HL-60/S4 treated with phorbol 12-myristate 13-acetate at 8.2 ng/mL for 4 days and 3 days (cell line): ENCODE measurements at regions not wholly inside any gene's neighbourhood (a gene's known extent, or its start where the extent isn't known, plus 50 kb on each side); places are given as distances from the start of the nearest gene placed in this dataset.

ENCODE experiments used
- in situ Hi-C: fragments of 300-500 bp; cut with MboI; formaldehyde crosslinking; loops from 2 replicates; pipeline ENCODE4 v1.15.0; 2022; ENCODE audit warnings: low sequenced_read_pairs

DNA sequence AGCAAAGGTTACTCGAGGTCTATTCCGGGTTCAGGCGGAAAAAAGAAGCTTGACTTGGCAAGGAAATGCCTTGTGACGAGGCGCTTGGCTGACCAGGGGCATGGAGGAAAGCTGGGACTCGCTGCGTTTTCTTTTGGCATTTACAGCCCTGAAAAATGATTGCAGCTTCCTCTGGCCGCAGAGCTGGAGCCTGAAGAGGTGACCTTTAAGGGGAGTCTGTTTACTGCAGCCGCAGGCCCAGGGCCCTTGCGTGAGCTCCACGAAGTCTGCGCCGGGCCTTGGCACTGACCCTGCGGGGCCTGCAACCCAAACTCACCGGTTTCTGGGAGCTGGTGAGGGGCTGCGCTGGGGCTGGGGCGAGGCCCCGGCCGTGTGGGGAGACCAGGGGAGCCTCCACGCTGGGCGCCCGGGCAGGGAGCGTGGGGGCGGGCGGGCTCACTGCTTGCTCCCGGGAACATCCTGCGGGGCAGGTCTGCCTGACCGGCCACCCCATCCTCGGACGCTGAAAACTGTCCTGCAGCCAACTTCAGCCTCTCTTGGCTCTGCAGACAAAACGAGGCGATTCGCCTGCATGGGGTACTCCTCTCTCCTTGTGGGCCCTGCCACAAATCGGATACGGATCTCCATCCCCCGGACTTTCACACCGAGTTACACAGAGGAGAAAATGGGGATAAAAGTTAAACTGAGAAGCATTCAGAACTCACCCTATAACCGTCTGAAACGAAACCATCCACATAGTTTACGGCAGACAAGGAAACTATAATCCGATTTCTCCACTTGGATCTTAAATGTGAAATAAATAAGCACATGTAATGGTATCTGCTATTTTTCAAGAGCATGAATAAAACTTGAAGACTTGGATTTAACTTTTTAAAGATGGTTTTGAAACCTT is 206.3 kb upstream of the FOXF1 start:
- in situ Hi-C loops: no loop called here

GRCh38 chr16:86304868-86305267 is 205.5 kb upstream of the FOXF1 start:
- in situ Hi-C loops: no loop called here

GRCh38 chr16:86305440-86305839 is 204.9 kb upstream of the FOXF1 start:
- in situ Hi-C loops: no loop called here

DNA sequence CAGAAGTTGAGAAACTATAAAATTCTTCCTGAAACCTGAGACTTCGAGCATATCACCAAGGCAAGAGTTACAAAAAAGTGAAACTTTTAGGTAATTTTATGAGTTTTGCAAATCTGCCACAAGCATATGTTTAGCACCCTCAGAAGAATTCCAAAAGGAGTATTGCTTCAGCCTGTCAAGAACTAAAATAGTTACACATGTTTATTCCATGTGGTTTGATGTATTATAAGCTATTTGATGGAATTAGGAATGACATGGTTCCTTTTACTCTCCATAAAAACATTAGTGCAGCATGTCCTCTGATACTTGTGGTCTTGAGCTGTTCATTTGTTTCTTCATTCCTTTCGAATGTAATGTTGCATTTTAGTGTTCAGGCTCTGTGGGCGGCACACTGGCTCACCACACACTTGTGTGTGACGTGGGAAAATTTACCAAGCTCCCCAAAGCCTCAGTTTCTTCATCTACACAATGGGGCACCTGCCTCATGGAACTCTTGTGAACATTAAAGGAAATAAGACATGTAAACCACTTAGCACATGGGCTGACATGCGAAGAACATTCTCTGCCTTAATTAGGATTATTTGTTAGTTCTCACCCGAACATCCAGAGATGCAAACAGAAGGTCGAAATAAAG is 204.2 kb upstream of the FOXF1 start:
- in situ Hi-C loops: no loop called here

DNA sequence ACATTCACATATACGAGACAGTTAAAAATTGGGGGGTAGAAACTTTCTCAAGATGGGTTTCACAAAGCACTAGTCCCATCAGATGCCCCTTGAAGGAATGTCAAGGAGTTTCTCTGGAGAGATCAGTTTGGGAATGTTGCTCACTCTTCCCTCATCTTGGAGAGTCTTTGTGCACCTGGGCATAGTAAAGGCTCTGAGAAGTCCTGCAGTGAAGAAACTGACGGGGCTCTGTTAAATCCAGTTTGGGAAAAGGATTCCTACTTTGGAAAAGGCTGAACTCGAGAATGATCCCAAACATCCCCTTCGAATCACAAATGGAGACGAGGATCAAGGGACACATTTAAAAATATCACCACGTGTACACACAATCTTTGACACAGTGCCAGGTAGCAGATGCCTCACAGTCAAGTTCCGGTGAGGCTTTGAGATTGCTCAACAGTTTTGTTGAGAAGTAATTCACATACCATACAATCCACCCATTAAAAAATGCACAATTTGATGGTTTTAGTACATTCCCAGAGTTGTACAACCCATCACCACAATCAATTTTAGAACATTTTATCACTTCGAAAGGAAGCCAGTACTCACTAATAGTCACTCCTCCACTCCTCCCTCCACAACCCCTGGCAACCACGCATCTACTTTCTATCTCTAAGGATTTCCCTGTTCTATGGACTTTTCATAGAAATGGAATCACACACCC is 203.4 kb upstream of the FOXF1 start:
- in situ Hi-C loops: no loop called here

DNA sequence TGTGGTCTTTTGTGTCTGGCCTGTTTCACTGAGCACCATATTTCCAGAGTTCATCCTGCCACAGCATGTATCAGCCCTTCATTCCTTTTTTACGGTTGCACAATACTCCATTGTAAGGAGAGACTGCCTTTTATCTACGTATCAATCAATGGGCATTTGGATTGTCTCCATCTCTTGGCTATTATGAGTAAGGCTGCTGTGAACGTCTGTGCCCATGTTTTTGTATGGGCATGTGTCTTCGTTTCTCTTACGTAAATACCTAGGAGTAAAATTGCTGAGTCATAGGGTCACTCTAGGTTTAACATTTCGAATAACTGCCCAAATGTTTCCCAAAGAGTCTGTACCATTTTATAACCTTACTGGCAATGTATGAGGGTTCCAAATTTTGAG is 202.8 kb upstream of the FOXF1 start:
- in situ Hi-C loops: no loop called here

DNA sequence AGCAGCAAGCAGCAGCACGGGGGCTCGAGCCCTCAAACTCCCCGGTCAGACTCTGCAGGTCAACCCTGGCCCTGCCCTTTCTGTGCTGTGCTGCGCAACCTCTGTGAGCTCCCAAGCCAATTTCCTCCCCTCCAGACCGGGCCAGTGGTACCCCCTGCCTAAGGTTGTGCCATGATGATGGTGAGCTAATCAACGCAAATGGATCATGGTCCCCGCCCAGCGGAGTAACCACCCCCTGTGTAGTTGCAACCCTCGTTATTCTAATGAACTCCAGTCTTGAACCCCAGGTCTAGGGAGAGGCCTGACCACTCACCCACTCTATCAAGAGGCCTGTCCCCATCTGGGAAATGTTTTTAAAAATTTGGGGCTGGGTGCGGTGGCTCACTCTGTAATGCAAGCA is 201.8 kb upstream of the FOXF1 start:
- in situ Hi-C loops: no loop called here

DNA sequence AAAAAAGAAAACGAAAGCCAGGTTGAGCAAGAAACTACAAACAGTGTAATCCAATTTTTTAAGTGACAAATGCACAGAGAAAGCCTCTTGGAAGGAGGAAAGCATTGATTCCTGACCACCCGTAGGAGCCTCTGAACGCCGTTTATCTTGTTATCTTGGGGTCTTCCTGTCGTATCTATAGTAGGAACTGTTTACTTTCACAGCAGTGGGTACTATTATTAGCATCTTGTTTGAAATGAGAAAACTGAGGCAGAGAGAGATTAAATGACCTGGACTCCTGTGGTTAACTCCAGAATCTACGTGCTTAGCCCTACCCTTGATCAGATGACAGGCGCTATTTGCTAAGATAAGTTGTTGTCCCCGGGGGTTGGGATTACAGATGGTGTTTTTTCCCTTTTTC is 196.7 kb upstream of the FOXF1 start:
- in situ Hi-C loops: no loop called here

DNA sequence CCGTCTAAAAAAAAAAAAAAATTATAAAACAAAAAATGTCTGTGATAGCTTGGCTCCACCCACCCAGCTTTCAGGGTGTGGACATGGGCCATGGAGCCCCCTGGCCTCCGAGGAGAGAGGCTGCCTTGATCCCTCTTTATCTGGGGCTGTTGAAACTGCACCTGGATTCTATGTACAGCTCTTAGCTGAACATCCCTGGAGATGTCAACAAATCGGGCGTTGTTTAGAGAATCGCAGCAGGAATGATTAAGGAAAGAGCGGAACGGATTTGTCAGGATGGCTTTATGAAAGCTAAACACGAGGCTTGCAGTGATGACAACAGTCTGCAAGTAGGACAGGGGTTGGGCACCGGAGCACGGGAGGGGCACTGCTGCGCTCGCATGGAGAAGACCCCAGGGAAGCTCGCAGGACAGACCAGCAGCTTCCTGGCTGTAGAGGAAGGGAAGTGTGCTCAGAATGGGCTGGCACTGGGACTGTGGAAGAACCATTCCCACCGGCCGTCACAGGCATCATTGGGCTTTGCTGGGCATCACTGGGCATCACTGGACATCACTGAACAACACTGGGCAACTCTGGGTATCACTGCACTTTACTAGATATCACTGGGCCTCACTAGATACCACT is 195.8 kb upstream of the FOXF1 start:
- in situ Hi-C loops: no loop called here

GRCh38 chr16:86316967-86317812 is 193.1 kb upstream of the FOXF1 start:
- in situ Hi-C loops: no loop called here

- in situ Hi-C loops: no loop called here
Measured at GRCh38 chr16:86317813-86318650, 192.3 kb upstream of the FOXF1 start.

- in situ Hi-C loops: no loop called here
Measured at GRCh38 chr16:86319585-86320236, 190.6 kb upstream of the FOXF1 start.

DNA sequence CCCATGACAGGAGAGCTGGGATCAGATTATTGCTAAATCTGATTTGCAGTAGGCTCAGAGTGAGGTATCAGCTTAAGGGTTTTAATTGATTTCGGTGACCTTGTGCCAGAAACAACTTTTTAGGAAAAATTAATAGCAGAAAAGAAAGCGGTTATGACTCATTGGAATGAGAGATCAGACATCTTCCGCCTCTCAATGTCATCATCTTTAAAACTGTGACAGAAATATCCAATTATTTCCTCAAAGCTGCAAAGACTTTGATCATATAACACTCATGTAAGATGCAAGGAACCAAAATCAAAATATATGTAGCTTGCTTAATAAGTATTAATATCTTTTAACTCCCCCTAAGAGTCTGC is 190.1 kb upstream of the FOXF1 start:
- in situ Hi-C loops: no loop called here

DNA sequence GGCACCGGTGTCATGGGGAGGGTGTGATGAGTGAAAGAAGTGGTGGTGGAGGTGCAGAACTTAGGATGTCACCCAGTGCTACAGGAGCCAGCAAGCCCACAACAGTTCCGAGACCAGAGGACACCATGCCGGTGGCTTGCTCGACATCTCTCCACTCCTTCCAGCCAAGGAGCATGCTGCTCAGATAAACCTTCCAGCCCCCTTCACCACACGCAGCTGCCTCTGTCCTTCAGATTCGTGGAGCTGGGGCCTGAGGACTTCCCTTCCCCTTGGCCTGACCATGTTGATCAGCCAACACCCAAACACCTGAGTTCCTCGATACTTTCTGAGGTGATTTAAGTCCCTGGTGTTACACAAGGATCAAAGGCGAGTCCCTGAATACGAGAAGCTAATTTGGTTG is 188.8 kb upstream of the FOXF1 start:
- in situ Hi-C loops: no loop called here

DNA sequence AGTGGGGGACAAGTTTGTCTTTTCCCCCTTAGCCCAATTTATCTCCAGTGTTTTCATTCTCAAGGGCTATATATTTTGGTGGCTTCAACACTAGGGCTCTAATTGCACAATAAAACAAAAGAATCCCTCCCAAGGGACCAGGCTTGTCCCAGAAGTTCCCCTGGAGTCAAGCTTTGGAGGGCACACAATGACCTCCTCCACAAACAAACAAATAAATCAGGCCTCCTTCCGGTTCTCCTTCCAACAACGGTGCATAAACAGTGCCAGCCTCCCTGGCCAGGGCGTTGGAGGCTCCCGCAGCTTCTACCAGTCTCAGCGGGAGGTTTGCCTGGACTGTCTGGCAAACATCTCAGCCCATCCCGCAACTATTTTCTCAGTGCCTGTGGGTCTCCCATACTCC is 188.0 kb upstream of the FOXF1 start:
- in situ Hi-C loops: no loop called here

DNA sequence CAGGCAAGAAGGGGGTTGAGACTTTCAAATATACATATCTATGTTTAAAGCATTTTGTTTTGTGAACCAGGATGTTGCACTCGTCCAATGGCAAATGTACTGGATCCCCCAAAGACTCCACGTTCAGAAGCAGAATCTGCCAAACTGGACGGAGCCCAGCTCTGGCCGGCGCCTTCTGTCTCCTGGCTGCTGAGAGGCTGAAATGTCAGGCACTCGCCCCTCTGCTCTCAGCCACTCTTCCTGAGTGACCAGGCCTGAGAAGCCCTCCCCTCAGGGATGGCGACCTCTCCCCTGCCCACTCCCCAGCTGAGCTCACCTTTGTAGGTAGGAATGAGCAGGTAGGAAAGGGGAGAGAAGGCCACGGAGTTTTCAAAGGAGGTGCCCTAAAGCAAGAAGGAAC is 187.5 kb upstream of the FOXF1 start:
- in situ Hi-C loops: no loop called here

- in situ Hi-C loops: no loop called here
Measured at GRCh38 chr16:86324320-86324719, 186.0 kb upstream of the FOXF1 start.

DNA sequence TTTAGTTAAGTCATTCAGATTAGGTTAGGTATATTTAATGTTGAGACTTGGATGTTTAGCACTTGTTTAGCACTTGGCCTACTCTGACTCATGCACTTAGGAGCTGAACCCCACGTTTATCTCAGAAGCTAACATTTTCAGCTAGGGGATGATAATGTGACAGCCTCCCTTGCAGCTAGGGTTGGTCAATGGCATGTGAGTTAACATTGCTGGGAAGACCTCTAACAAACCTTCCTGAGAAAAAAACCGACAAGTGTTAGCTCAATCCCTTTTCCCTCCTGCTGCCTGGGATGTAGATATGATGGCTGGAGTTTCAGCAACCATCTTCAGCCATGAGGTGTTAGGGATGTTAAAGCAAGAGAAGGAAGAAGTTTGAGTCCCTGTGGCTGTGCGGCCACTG is 185.0 kb upstream of the FOXF1 start:
- in situ Hi-C loops: no loop called here

DNA sequence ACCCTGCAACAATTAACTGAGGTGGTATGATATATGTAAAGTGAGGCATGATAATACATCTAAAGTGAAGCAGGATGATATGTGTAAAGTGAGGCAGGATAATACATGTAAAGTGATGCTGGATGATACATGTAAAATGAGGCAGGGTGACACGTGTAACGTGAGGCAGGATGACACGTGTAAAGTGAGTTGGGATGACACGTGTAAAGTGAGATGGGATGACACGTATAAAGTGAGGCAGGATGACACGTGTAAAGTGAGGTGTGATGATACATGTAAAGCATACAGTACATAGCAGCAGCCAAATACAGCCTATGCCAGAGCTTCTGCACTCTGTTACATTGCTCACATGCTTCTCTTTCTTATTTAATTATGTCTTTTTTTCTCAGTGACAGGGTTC is 184.4 kb upstream of the FOXF1 start:
- in situ Hi-C loops: no loop called here
